HepG2 (cell line): ENCODE measurements at regions not wholly inside any gene's neighbourhood (a gene's known extent, or its start where the extent isn't known, plus 50 kb on each side); places are given as distances from the start of the nearest gene placed in this dataset.
A peak's percentile ranks its signal among the peaks of the same experiment; 100 is the strongest.

Source experiments
- ATAC-seq: fragments of 200-7000 bp; cut with Tn5 transposase; 3 replicates; pipeline ENCODE4 v1.9.1; 2020; ENCODE audit warnings: mild to moderate bottlenecking, moderate library complexity
- BruUV-seq: library from RNA; stranded (reverse); fragments of 400-500 nt; replicated peaks from 2 replicates; lab custom pipeline; 2021; lab: Mats Ljungman, UMichigan
- CTCF ChIA-PET: fragments of 300-600 bp; formaldehyde crosslinking; extraction: SDS; loops from one replicate; lab custom pipeline; 2021; ENCODE audit warnings: low total read pairs, inconsistent platforms, low intra/inter-chr PET ratio; lab: Yijun Ruan, JAX
- POLR2A ChIA-PET: fragments of 350-600 bp; sonication (Branson Sonifier 250); formaldehyde crosslinking; loops from one replicate; lab custom pipeline; 2020; ENCODE audit warnings: antibody characterized with exemption, inconsistent platforms; lab: Yijun Ruan, JAX
- DNase-seq: peaks from one replicate; pipeline ENCODE4 v3.0.0-alpha.2; 2015; ENCODE audit warnings: low spot score
- FAIRE-seq: peaks from 3 replicates; lab custom pipeline; 2011; peaks lifted over from hg19 to GRCh38; lab: Jason Lieb, UNC
- H2AFZ ChIP-seq: one replicate; pipeline ENCODE4 v1.6.1; 2011; ENCODE audit warnings: low read length, inconsistent platforms
- H3K27ac ChIP-seq: fragments of 300-600 bp; 3 replicates; pipeline ENCODE4 v1.8.0; 2011; ENCODE audit warnings: mixed run types, mild to moderate bottlenecking, mixed read lengths, low read length, inconsistent platforms; ENCODE audit not compliant: insufficient read depth; ENCODE audit errors: extremely low read length
- H3K27me3 ChIP-seq, 2 experiments: fragments of 200-600 bp in 1 of 2; 2 replicates in 1 of 2; 3 replicates in 1 of 2; pipeline versions ENCODE4 v1.6.0 to v1.8.0; 2011; ENCODE audit warnings: low read length in 2 of 2, mild to moderate bottlenecking in 2 of 2, moderate library complexity in 2 of 2, inconsistent platforms in 1 of 2; ENCODE audit not compliant: insufficient read depth in 2 of 2, control insufficient read depth in 1 of 2
- H3K36me3 ChIP-seq, 2 experiments: fragments of 200-600 bp in 1 of 2; replicated peaks in 1 of 2; 2 replicates in 1 of 2; 3 replicates in 1 of 2; pipeline versions ENCODE4 v1.5.1 to v1.8.0; 2011; ENCODE audit warnings: low read length in 2 of 2, inconsistent platforms in 1 of 2; ENCODE audit not compliant: insufficient read depth in 2 of 2, control insufficient read depth in 1 of 2
- H3K4me1 ChIP-seq: 2 replicates; pipeline ENCODE4 v1.5.1; 2012; ENCODE audit warnings: low read length, inconsistent platforms; ENCODE audit not compliant: insufficient read depth
- H3K4me2 ChIP-seq: 2 replicates; pipeline ENCODE4 v1.6.0; 2011; ENCODE audit warnings: low read depth, low read length, inconsistent platforms
- H3K4me3 ChIP-seq, 3 experiments: fragments of 200-600 bp in 1 of 3; sonication (generic), shearing (Covaris generic) in 1 of 3; replicated peaks in 1 of 3; 2 replicates each; pipeline ENCODE4 v1.5.1; 2011 to 2016; ENCODE audit warnings: low read length in 3 of 3, inconsistent platforms in 2 of 3, low read depth in 2 of 3, mild to moderate bottlenecking in 2 of 3, control low read depth in 1 of 3, mixed read lengths in 1 of 3; ENCODE audit not compliant: insufficient read depth in 1 of 3
- H3K79me2 ChIP-seq: one replicate; pipeline ENCODE4 v1.6.1; 2011; ENCODE audit warnings: low read length, inconsistent platforms; ENCODE audit not compliant: insufficient read depth
- H3K9ac ChIP-seq: 2 replicates; pipeline ENCODE4 v1.6.0; 2011; ENCODE audit warnings: mild to moderate bottlenecking, low read depth, low read length, inconsistent platforms; ENCODE audit not compliant: insufficient read depth
- H3K9me3 ChIP-seq: 2 replicates; pipeline ENCODE4 v1.5.1; 2012; ENCODE audit warnings: mild to moderate bottlenecking, low read length
- H4K20me1 ChIP-seq: 2 replicates; pipeline ENCODE4 v1.6.0; 2011; ENCODE audit warnings: inconsistent platforms, mild to moderate bottlenecking, low read length, moderate library complexity; ENCODE audit not compliant: insufficient read depth
- IKZF4 ChIP-seq: sonication (generic); formaldehyde crosslinking; IDR thresholded peaks from 2 replicates; pipeline ENCODE4 v1.5.1; 2020; ENCODE audit warnings: borderline replicate concordance, mild to moderate bottlenecking, low read depth, missing genetic modification reagents; ENCODE audit errors: not compliant biosample characterization
- RFX1 ChIP-seq: fragments of 450-650 bp; IDR thresholded peaks from 2 replicates; pipeline ENCODE4 v1.6.1; 2017
- SRSF1 ChIP-seq: fragments of 200-400 bp; formaldehyde crosslinking; optimal IDR thresholded peaks from 2 replicates; pipeline ENCODE3; 2017; ENCODE audit warnings: mild to moderate bottlenecking, low read depth, low read length, moderate library complexity
- TGIF2 ChIP-seq: IDR thresholded peaks from 2 replicates; pipeline ENCODE4 v1.6.1; 2016; ENCODE audit warnings: control low read depth, missing compliant biosample characterization
- TMF1 ChIP-seq: sonication (generic); formaldehyde crosslinking; IDR thresholded peaks from 2 replicates; pipeline ENCODE4 v1.8.1; 2022; ENCODE audit warnings: low read depth, missing genetic modification reagents
- TSC22D2 ChIP-seq: sonication (generic); formaldehyde crosslinking; IDR thresholded peaks from 2 replicates; pipeline ENCODE4 v1.5.1; 2020; ENCODE audit warnings: missing genetic modification reagents, mild to moderate bottlenecking, borderline replicate concordance
- ZNF562 ChIP-seq: sonication (generic); formaldehyde crosslinking; IDR thresholded peaks from 2 replicates; pipeline ENCODE4 v1.8.0; 2022; ENCODE audit warnings: missing genetic modification reagents, borderline replicate concordance
- WGBS: methylation state at CpG from one replicate; pipeline ENCODE4 v1.1.6; 2017; ENCODE audit warnings: low lambda C conversion rate; 5-methylcytosine and 5-hydroxymethylcytosine counted together
- in situ Hi-C: cut with HindIII; loops from 2 replicates; pipeline ENCODE4 v1.10.0; 2017; ENCODE audit warnings: low pct_unique_long_range_greater_than_20kb; ENCODE audit not compliant: extremely low pct_ligation_motif_present
- intact Hi-C: fragments of 100-400 bp; cut with micrococcal nuclease; formaldehyde crosslinking; loops from one replicate; pipeline ENCODE4 v1.10.0; 2022; ENCODE audit not compliant: unreplicated experiment
- TF ChIP-seq, protein P1 (sequence below): sonication (generic); formaldehyde crosslinking; IDR thresholded peaks from 2 replicates; pipeline ENCODE4; 2020; ENCODE audit warnings: missing genetic modification reagents, mild to moderate bottlenecking, borderline replicate concordance

DNA sequence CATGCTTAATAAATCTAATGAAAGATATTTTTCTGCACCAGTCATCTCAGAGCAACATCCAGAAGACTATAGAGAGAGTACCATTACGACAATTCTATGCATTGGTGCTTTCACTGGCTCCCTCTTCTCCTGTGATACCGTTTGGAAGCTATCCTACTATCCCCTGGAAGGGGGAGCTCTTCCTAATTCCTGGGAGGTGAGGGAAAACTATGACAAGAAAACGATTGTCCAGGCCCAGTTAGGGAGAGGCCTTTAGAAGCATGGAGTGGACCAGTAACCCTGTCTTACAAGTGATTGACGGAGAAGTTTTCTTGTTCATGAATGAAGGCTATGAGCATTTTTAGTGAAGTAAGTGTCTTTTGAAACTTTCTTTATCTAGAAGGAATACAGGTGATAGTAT, 150.2 kb downstream of the TANC2 start:
- Histone ChIP-seq H3K79me2 (no peaks in the 10 kb centered on the region), H4K20me1 (no peaks in the 10 kb centered on the region), H2AFZ (no peak overlapping the region), H3K4me3 (no peak overlapping the region), H3K27ac (no peak overlapping the region), H3K27me3 (no peaks in the 10 kb centered on the region), H3K4me2 (no peak overlapping the region), H3K9me3 (no peaks in the 10 kb centered on the region), H3K9ac (no peak overlapping the region), H3K36me3 (no peaks in the 10 kb centered on the region), H3K4me1 (no peaks in the 10 kb centered on the region)
- ChIA-PET CTCF (no interaction called here), POLR2A (no interaction called here)
- DNase-seq (peak; percentile 13), FAIRE-seq (no peak), ATAC-seq (peak; percentile 82)
- WGBS = 3% methylated on average over 4 of the region's 4 CpGs
- in situ Hi-C loops (loop anchor here (10.0 kb wide), 1 partner anchor 289 kb away; no protein-coding TSS in a partner anchor), intact Hi-C loops (no loop called here)
- no peak for TF ChIP-seq TGIF2 (CRISPR knock-in tag)
- TF ChIP-seq TSC22D2 (CRISPR knock-in tag) = no peak
- TF ChIP-seq TMF1 (CRISPR knock-in tag) = no peak
- no peak for TF ChIP-seq SRSF1
- no peak for TF ChIP-seq ZNF562 (CRISPR knock-in tag)
- TF ChIP-seq IKZF4 (CRISPR knock-in tag) = no peak
- BruUV-seq = no TSS peak

DNA sequence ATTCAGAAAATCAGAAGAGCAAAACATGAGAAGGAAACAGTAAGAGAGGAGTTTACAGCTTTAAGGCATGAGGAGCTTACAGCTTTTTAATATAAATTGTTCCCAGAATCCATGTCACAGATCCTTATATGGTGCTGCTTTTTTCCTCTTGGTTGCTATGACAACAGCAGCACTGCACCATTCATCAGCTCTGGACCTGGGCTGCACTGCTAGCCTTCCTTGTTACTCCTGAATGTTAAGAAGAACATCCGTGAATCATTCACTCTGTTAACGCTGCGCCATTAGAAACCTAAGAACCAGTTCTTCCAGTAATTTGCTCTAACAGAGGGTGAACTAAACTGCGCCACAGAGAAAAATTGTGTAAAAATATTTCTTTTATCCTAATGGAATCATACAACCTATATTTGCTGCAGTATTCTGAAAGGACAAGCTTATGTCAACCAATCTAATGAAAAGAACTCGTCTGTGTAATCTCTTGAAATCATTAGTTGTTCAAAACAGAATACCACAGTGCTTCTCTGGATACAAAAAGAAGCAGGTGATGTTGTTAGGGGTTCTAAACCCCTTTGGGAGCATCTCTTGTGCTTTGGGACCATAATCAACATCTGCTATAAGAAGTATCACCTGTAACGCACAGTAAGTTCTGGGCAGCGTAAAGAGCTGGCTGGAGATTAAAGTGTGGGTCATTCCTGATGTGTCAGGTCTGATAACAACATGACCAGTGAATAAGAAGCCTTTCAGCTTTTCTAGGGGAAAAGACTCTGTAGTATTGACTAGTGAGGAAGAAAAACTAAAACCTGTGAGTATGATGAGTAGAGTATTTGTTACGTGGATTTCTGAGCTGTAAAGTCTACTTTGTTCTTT, 151.2 kb downstream of the TANC2 start:
- peak; percentile 55; the same call in 1 of the 2 replicates for TF ChIP-seq RFX1
- TF ChIP-seq, protein P1, sequence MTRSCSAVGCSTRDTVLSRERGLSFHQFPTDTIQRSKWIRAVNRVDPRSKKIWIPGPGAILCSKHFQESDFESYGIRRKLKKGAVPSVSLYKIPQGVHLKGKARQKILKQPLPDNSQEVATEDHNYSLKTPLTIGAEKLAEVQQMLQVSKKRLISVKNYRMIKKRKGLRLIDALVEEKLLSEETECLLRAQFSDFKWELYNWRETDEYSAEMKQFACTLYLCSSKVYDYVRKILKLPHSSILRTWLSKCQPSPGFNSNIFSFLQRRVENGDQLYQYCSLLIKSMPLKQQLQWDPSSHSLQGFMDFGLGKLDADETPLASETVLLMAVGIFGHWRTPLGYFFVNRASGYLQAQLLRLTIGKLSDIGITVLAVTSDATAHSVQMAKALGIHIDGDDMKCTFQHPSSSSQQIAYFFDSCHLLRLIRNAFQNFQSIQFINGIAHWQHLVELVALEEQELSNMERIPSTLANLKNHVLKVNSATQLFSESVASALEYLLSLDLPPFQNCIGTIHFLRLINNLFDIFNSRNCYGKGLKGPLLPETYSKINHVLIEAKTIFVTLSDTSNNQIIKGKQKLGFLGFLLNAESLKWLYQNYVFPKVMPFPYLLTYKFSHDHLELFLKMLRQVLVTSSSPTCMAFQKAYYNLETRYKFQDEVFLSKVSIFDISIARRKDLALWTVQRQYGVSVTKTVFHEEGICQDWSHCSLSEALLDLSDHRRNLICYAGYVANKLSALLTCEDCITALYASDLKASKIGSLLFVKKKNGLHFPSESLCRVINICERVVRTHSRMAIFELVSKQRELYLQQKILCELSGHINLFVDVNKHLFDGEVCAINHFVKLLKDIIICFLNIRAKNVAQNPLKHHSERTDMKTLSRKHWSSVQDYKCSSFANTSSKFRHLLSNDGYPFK = no peak
- H3K36me3 ChIP-seq = no peaks in the 10 kb centered on the region
- 20% methylated on average over 8 of the region's 8 CpGs for WGBS
- intact Hi-C loops = no loop called here
- no peaks in the 10 kb centered on the region for H3K4me1 ChIP-seq
- DNase-seq (no peak), ATAC-seq (no peak), FAIRE-seq (no peak)
- no peaks in the 10 kb centered on the region for H3K27me3 ChIP-seq
- no peak overlapping the region for H2AFZ ChIP-seq
- BruUV-seq = no TSS peak
- ChIA-PET CTCF (no interaction called here), POLR2A (no interaction called here)
- H3K9me3 ChIP-seq = no peaks in the 10 kb centered on the region
- H3K4me2 ChIP-seq = no peak overlapping the region
- H3K9ac ChIP-seq = no peak overlapping the region
- no peaks in the 10 kb centered on the region for H3K79me2 ChIP-seq
- H4K20me1 ChIP-seq = no peaks in the 10 kb centered on the region
- H3K27ac ChIP-seq = no peak overlapping the region
- H3K4me3 ChIP-seq = no peak overlapping the region
- in situ Hi-C loops = loop anchor here (10.0 kb wide), 1 partner anchor 288 kb away; no protein-coding TSS in a partner anchor
